ENCODE measurements at regions not wholly inside any gene's neighbourhood (a gene's known extent, or its start where the extent isn't known, plus 50 kb on each side); places are given as distances from the start of the nearest gene placed in this dataset.
A peak's percentile ranks its signal among the peaks of the same experiment; 100 is the strongest.
"Not testable (repeated sequence)": the region's sequence is repeated elsewhere in the genome, so short reads cannot be mapped to it uniquely, and the experiment has no call there.

GRCh38 chr12:63508543-63508942, 159.8 kb downstream of the DPY19L2 start:
- no peak for DNase-seq

DNA sequence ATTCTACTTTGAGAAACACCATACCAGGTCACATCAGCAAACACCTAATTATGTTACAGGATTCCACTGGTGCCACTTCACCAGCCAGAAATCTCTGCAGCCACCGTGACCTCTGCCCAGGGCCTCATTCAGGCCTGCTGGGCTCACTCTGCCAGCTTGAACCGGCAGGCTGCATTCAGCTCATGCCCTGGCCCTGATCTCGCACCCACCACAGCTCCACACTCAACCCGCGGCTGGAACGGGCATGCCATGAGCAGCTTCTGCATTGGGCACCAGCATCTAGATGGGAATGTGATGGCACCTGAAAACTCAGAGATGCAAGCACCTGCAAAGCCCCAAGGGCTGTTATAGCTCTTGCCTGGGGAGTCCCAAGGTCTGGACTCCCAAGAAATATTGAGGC, 168.7 kb downstream of the DPY19L2 start:
- DNase-seq = no peak

- no peak for DNase-seq
These were observed 170.1 kb downstream of the DPY19L2 start for GRCh38 chr12:63498239-63498638.

DNA sequence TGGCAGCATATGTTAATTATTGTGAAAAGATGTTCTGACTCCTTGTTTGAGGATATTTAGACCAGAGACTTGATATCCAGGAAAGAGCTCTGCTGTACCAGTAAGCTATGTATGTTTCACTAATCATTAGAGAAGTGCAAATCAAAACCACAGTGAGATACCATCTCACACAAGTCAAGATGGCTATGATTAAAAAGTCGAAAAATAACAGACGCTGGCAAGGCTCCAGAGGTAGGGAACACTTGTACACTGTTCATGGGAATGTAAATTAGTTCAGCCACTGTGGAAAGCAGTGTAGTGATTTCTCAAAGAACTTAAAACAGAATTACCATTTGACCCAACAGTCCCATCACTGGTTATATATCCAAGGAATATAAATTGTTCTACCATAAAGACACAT, 171.6 kb downstream of the DPY19L2 start:
- peak; percentile 45 for DNase-seq

DNA sequence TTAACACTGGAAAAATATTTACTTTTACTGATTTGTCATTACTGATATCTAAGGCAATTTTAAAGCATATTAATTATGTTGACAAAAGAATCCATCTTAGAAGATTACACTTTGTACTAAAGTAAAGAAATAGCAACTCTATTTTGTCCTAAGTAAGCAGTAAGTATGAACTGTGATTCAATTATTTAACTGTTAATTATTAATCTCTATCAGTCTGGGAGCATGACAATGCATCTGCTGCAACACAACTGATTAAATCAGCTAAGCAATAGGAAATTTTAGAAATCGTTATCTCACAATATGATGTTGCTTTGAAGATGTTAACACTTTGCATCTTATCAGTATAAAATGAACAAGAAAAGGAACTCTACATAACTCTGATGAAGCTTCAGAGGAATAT, 172.3 kb downstream of the DPY19L2 start:
- DNase-seq = peak; percentile 8

DNA sequence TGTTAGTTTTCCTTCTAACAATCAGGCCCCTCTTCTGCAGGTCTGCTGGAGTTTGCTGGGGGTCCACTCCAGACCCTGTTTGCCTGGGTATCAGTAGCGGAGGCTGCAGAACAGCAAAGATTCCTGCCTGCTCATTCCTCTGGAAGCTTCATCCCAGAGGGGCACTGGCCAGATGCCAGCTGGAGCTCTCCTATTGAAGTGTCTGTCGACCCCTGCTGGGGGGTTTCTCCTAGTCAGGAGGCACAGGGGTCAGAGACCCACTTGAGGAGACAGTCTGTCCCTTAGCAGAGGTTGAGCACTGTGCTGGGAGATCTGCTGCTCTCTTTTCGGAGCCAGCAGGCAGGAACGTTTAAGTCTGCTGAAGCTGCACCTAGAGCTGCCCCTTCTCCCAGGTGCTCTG, 174.9 kb downstream of the DPY19L2 start:
- DNase-seq = not testable (repeated sequence)

- DNase-seq = no peak
These were observed 188.1 kb downstream of the DPY19L2 start for GRCh38 chr12:63480186-63480585.

DNA sequence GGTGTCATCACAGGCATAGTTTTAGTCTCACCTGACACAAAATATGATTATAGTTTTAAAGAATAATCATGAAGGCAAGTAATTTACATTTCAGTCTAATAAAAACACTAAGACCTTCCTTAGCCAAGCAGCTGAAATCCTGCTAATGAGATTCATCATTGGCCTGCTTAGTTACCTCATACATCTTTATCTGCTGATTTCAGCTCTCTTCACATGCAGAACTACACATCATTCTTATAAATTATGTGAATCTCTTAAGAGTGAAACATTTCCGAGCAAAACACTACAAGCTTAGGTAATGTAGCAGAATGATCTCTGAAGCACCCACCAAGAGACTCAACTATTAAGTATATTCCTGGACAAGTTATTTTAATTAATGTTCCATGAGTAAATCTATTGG, 198.1 kb downstream of the DPY19L2 start:
- DNase-seq = no peak

DNA sequence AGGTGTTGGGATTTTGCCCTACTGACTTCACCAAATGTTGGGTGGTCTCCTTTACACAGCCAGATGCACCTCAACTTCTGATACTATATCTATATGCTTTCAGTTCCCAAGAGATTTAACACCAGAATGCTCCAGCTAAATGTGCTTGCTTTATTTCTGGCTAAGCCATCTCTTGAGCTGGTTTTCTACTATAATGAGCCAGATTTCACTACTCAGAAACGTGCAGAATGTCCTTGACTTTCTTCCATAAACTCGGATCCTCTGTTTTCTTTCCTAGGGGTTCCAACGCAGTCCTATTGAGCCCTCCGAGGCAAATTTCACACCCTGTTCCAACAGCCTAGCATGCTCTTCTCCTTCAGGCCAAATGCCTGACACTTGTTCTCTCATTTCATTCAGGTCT, 200.3 kb downstream of the DPY19L2 start:
- no peak for DNase-seq

- DNase-seq = peak; percentile 69
These were observed 210.4 kb downstream of the DPY19L2 start for GRCh38 chr12:63457857-63458256.

GRCh38 chr12:63457428-63457827, 210.9 kb downstream of the DPY19L2 start:
- no peak for DNase-seq

- DNase-seq = peak; percentile 57
These were observed 217.5 kb downstream of the DPY19L2 start for GRCh38 chr12:63450816-63451215.

DNA sequence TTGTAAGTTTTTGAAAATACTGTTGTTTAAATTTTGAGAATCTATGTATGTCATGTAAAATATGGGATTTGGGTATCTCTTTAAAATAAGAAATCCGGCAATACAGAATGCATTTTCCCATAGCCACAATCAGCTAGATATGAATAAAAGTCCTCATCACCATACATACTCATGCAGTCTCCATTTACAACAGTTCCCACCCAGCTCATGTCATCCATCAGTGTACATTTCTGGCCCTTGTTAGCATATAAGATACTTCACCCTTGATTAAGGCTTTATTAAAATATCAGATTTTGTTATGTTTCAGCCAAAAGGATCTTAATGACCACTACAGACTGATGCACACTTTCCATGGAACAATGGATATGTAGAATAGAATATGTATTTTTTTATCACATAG, 218.0 kb downstream of the DPY19L2 start:
- DNase-seq = no peak

- no peak for DNase-seq
These were observed 222.9 kb downstream of the DPY19L2 start for GRCh38 chr12:63445224-63445880.

DNA sequence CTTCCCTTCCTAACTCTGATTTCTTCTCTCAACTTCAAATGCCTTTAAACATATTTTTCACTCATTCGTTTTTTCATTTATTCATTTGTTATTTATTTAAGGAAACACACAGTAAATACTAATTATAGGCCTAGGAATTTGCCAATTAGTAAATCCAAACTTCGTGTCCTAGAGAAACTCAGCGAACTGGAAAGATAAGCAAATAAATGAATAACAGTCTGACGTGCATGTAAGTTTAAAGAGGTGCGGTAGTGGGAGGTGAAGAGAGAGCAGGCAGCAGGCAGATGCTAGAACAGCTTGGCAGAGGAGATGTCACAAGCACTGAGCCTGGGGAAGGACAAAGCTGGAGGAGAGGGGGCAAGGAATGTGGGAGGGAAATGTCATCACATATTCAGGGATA, 228.2 kb downstream of the DPY19L2 start:
- DNase-seq = no peak

DNA sequence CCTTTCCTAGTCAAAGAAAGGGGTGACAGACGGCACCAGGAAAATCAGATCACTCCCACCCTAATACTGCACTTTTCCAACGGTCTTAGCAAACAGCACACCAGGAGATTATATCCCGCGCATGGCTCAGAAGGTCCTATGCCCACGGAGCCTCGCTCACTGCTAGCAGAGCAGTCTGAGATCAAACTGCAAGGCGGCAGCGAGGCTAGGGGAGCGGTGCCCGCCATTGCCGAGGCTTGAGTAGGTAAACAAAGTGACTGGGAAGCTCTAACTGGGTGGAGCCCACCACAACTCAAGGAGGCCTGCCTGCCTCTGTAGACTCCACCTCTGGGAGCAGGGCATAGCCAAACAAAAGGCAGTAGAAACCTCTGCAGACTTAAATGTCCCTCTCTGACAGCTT, 233.9 kb downstream of the DPY19L2 start:
- DNase-seq = not testable (repeated sequence)

- not testable (repeated sequence) for DNase-seq
These were observed 240.3 kb downstream of the DPY19L2 start for GRCh38 chr12:63427969-63428368.

- not testable (repeated sequence) for DNase-seq
These were observed 241.3 kb downstream of the DPY19L2 start for GRCh38 chr12:63427029-63427428.

DNA sequence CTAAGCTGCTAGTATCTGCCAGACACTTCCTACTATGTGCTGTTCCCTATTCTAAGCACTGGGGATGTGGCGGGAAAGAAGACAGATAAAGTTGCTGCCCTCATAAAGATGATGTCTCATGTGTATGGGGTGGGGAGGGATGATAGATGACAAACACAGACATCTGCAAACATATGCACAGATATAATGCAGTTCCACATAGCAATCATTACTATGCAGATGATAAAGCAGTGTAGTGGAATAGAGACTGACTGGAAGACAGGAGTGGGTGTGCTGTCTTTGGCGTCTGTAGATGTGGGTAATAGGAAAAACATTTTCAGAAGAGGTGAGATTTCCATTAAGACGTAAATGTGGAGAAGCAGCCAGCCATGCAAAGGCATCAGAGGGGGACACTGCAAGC, 243.6 kb downstream of the DPY19L2 start:
- DNase-seq = no peak

GRCh38 chr12:63423839-63424238, 244.5 kb downstream of the DPY19L2 start:
- no peak for DNase-seq

DNA sequence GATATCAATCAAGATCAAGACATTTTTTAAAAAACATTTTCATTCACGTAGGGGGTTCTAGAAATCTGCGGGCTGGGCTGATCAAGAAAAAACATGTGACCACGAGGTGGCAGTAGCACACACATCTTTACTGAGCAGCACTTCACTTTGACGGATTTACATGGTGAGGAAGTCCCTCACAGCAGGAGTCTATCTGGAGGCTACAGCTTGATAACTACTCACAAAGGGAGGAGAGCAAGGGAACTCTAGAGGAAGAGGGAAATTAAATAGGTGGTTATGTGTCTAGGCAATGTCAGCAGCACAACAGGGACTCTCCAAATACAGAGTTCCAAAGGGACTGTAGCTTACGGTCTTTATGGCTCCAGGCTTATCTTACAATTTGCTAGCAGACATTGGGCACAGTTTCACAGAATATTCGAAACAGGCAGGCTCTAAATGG, 248.1 kb downstream of the DPY19L2 start:
- peak; percentile 84 for DNase-seq

DNA sequence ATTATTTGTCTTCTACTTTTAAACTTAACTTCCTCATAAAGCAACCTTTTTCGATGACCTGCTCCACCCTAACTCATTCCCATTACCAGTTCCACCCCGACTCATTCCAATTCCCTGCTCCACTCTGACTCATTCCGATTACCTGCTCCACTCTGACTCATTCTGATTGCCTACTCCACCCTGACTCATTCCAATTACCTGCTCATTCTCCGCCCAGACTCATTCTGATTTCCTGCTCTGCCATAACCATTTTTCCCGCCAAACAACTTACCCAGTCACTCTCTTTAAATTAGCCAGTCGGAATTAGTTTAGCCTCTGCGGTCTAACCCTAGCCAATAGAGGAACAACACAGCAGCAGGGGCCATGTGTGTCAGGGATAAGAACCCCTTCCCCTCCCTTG, 249.1 kb downstream of the DPY19L2 start:
- no peak for DNase-seq

DNA sequence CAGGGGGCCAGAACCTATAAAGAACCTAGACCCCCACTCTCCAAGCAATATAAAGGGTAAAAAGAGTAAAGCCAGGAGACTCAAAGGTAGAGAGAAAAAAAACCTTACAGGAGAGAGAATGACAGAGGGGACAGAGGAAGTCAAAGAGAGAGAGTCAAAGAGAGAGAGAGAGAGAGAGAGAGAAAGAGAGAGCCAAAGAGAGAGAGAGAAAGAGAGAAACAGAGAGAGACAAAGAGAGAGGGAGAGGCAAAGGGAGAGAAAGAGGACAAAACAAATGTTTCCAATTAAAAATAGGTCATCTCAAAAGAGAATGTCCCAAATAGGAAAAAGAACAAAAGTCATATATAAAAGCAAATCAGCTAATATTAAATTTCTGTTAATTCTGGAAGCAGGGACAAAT, 251.5 kb downstream of the DPY19L2 start:
- no peak for DNase-seq

DNA sequence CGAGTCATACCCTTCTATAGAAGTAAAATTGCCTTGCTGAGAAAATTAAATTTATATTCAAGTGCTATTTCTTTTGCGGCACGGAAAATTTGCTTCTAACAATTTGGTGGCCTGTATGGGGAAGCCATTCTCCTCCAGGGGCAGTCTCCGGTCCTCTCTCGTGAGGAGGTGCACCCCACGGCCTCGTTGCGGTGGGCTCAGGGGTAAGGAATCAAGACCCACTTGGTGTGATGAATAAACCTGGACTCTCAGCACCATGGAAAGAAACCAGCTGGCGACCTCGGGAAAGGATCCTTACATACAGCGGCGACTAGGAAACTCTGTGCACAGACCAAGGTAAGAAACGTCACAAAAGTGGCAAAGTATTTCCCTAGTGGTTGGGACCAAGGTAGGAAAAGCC, 252.9 kb downstream of the DPY19L2 start:
- DNase-seq = no peak

GRCh38 chr12:63410197-63410596, 258.1 kb downstream of the DPY19L2 start:
- DNase-seq = peak; percentile 70

Measured in hematopoietic multipotent progenitor cell treated with erythropoietin and hydrocortisone succinate and interleukin-3 and kit ligand, for 4 days (in vitro differentiated cells).